ENCODE measurements at regions not wholly inside any gene's neighbourhood (a gene's known extent, or its start where the extent isn't known, plus 50 kb on each side); places are given as distances from the start of the nearest gene placed in this dataset.

DNA sequence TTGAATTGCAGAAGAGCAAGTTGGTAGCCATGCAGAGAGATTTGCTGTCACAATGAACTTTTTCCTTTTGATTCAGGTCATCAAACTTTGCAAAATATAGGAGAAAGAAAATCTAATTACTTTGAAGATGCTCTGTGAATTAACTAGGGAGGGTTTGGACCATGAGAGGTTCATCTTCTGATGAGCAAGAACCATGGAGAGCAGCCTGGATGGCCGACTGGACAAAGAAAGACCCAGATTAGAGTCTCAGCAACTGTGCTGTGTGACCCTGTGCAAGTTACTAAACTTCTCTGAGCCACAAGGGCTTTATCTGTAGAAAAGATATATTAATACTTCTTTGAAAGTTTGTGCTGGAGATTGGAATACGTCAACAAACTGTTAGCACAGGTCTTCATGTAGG, 122.6 kb upstream of the ADAMTS18 start:
- Histone ChIP-seq H3K9me3 (replicated peaks; ENCODE audit: control insufficient read depth, insufficient read depth, low read length) (no peaks in the 10 kb centered on the region), H3K4me2 (ENCODE audit: insufficient read depth, low read length) (no peak overlapping the region), H3K27ac (ENCODE audit: insufficient read depth, low read depth, low read length) (no peak overlapping the region), H3K9me1 (replicated peaks; ENCODE audit: control insufficient read depth, extremely low read depth, insufficient read depth, low read length) (no peaks in the 10 kb centered on the region), H3K4me3 (replicated peaks in 1 of 3; ENCODE audit: insufficient read depth in 1 of 3, low read depth in 1 of 3, low read length in 3 of 3) (no peak overlapping the region), H2AFZ (ENCODE audit: low read depth, low read length) (no peak overlapping the region), H3K4me1 (ENCODE audit: control insufficient read depth, extremely low read depth, insufficient read depth, low read length) (no peaks in the 10 kb centered on the region), H3K9ac (replicated peaks; ENCODE audit: extremely low read depth, insufficient read depth, low read length) (no peak overlapping the region), H3K27me3 (ENCODE audit: control insufficient read depth in 2 of 2, insufficient read depth in 2 of 2, low read length in 2 of 2) (no peaks in the 10 kb centered on the region), H4K20me1 (replicated peaks; ENCODE audit: control insufficient read depth, extremely low read depth, insufficient read depth, low read length) (no peaks in the 10 kb centered on the region), H3K79me2 (ENCODE audit: control insufficient read depth, insufficient read depth, low read length) (no peaks in the 10 kb centered on the region), H3K36me3 (ENCODE audit: control insufficient read depth in 2 of 2, extremely low read depth in 1 of 2, insufficient read depth in 2 of 2, low read length in 2 of 2) (no peaks in the 10 kb centered on the region)
- FAIRE-seq = no peak
- TF ChIP-seq POLR2A (IDR thresholded peaks at IDR 0.05; ENCODE audit: low read depth, low read length) (no peak), POLR2AphosphoS5 (IDR thresholded peaks at IDR 0.05; ENCODE audit: insufficient read depth, low read depth, low read length) (no peak), FOS (IDR thresholded peaks at IDR 0.05; ENCODE audit: borderline replicate concordance, insufficient read depth, low read length) (no peak), EZH2 (IDR thresholded peaks at IDR 0.05; ENCODE audit: borderline replicate concordance, low read depth, low read length, severe bottlenecking) (no peak), MYC (IDR thresholded peaks at IDR 0.05; ENCODE audit: low read depth, low read length) (no peak), JUN (IDR thresholded peaks at IDR 0.05; ENCODE audit: borderline replicate concordance, insufficient read depth, insufficient read length, low read depth) (no peak), GATA2 (IDR thresholded peaks at IDR 0.05; ENCODE audit: insufficient read depth, insufficient read length, low read depth, low read length) (no peak)
- TF ChIP-seq, protein P1, sequence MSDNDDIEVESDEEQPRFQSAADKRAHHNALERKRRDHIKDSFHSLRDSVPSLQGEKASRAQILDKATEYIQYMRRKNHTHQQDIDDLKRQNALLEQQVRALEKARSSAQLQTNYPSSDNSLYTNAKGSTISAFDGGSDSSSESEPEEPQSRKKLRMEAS (IDR thresholded peaks at IDR 0.05; ENCODE audit: insufficient read depth, insufficient read length) = no peak
- TF ChIP-seq, protein P2, sequence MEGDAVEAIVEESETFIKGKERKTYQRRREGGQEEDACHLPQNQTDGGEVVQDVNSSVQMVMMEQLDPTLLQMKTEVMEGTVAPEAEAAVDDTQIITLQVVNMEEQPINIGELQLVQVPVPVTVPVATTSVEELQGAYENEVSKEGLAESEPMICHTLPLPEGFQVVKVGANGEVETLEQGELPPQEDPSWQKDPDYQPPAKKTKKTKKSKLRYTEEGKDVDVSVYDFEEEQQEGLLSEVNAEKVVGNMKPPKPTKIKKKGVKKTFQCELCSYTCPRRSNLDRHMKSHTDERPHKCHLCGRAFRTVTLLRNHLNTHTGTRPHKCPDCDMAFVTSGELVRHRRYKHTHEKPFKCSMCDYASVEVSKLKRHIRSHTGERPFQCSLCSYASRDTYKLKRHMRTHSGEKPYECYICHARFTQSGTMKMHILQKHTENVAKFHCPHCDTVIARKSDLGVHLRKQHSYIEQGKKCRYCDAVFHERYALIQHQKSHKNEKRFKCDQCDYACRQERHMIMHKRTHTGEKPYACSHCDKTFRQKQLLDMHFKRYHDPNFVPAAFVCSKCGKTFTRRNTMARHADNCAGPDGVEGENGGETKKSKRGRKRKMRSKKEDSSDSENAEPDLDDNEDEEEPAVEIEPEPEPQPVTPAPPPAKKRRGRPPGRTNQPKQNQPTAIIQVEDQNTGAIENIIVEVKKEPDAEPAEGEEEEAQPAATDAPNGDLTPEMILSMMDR (IDR thresholded peaks at IDR 0.05; ENCODE audit: extremely low read depth in 1 of 2, insufficient read depth in 1 of 2, low read depth in 1 of 2, low read length in 2 of 2) = no peak
- ChIA-PET CTCF (interaction anchor here (1.0 to 1.1 kb wide), 2 partner anchors 13 to 17 kb away, joined by 3 to 7 read pairs; no protein-coding TSS in a partner anchor), POLR2A (no interaction called here)
- DNase-seq (ENCODE audit: low read depth, low spot score) = no peak
- no TSS peak for BruUV-seq (replicated peaks)
- dilution Hi-C loops (cut with MboI; ENCODE audit: extremely low pct_ligation_motif_present, low sequenced_read_pairs) = no loop called here
- intact Hi-C loops (cut with micrococcal nuclease) = no loop called here

All from endothelial cell of umbilical vein (primary cell).